PC-3 (cell line): ENCODE measurements at regions not wholly inside any gene's neighbourhood (a gene's known extent, or its start where the extent isn't known, plus 50 kb on each side); places are given as distances from the start of the nearest gene placed in this dataset.

ENCODE experiments used
- ATAC-seq: fragments of 200-7000 bp; cut with Tn5 transposase; 2 replicates; pipeline ENCODE4 v1.9.1; 2020; ENCODE audit warnings: mild to moderate bottlenecking, moderate library complexity
- BruUV-seq: library from RNA; stranded (reverse); fragments of 400-500 nt; replicated peaks from 2 replicates; lab custom pipeline; 2021; lab: Mats Ljungman, UMichigan
- CTCF ChIA-PET: fragments of 300-600 bp; sonication (Branson Sonifier 250); formaldehyde crosslinking; loops from one replicate; lab custom pipeline; 2022; ENCODE audit warnings: antibody characterized with exemption; lab: Charles Lee
- POLR2A ChIA-PET: fragments of 300-600 bp; sonication (Branson Sonifier 250); formaldehyde crosslinking; loops from one replicate; lab custom pipeline; 2022; ENCODE audit warnings: antibody characterized with exemption; ENCODE audit not compliant: unreplicated experiment; lab: Charles Lee
- DNase-seq: peaks from one replicate; pipeline ENCODE4 v3.0.0-alpha.2; 2015
- H2AFZ ChIP-seq: fragments of 300-600 bp; sonication (generic); 2 replicates; pipeline ENCODE4 v1.6.0; 2016; ENCODE audit warnings: antibody characterized with exemption, low read length
- H3F3A ChIP-seq: fragments of 300-600 bp; sonication (generic); one replicate; pipeline ENCODE4 v1.6.0; 2017; ENCODE audit warnings: antibody characterized with exemption, low read length, control low read depth, mild to moderate bottlenecking; ENCODE audit not compliant: unreplicated experiment
- H3K27ac ChIP-seq: fragments of 300-600 bp; sonication (generic); 2 replicates; pipeline ENCODE4 v1.5.1; 2016; ENCODE audit warnings: mild to moderate bottlenecking, low read length
- H3K27me3 ChIP-seq: fragments of 300-600 bp; sonication (generic); 2 replicates; pipeline ENCODE4 v1.6.1; 2016; ENCODE audit warnings: low read length, mixed read lengths
- H3K36me3 ChIP-seq: fragments of 300-600 bp; sonication (generic); 2 replicates; pipeline ENCODE4 v1.6.1; 2016; ENCODE audit warnings: low read depth, mixed run types, low read length, mixed read lengths
- H3K4me1 ChIP-seq: fragments of 300-600 bp; sonication (generic); 2 replicates; pipeline ENCODE4 v1.5.1; 2016; ENCODE audit warnings: low read length; ENCODE audit not compliant: insufficient read depth
- H3K4me2 ChIP-seq: fragments of 300-600 bp; sonication (generic); 2 replicates; pipeline ENCODE4 v1.6.0; 2016; ENCODE audit warnings: low read length
- H3K4me3 ChIP-seq: fragments of 300-600 bp; sonication (generic); 2 replicates; pipeline ENCODE4 v1.5.1; 2016; ENCODE audit warnings: mild to moderate bottlenecking, low read length, mixed read lengths
- H3K79me2 ChIP-seq: fragments of 300-600 bp; sonication (generic); 2 replicates; pipeline ENCODE4 v1.6.1; 2017; ENCODE audit warnings: low read length, mixed read lengths
- H3K9ac ChIP-seq: fragments of 300-600 bp; sonication (generic); 2 replicates; pipeline ENCODE4 v1.6.0; 2016; ENCODE audit warnings: mild to moderate bottlenecking, low read length
- H3K9me2 ChIP-seq: fragments of 300-600 bp; sonication (generic); replicated peaks from 2 replicates; pipeline ENCODE4 v1.6.1; 2016; ENCODE audit warnings: mixed run types, low read length, mixed read lengths
- H3K9me3 ChIP-seq: fragments of 300-600 bp; sonication (generic); 2 replicates; pipeline ENCODE4 v1.6.1; 2016; ENCODE audit warnings: low read length, mixed read lengths
- H4K20me1 ChIP-seq: fragments of 300-600 bp; sonication (generic); 2 replicates; pipeline ENCODE4 v1.6.1; 2016; ENCODE audit warnings: low read length, mixed read lengths
- CTCF ChIP-seq: fragments of 300-600 bp; sonication (generic); conservative IDR thresholded peaks from 2 replicates; pipeline ENCODE4 v1.5.1; 2017; ENCODE audit warnings: antibody characterized with exemption, low read depth, mild to moderate bottlenecking, low read length
- EZH2 ChIP-seq: fragments of 300-600 bp; sonication (generic); IDR thresholded peaks from one replicate; pipeline ENCODE4 v1.6.1; 2017; ENCODE audit warnings: antibody characterized with exemption, mild to moderate bottlenecking, low read length; ENCODE audit not compliant: unreplicated experiment
- EZH2phosphoT487 ChIP-seq: fragments of 300-600 bp; sonication (generic); IDR thresholded peaks from 2 replicates; pipeline ENCODE4 v1.6.1; 2018; ENCODE audit warnings: mild to moderate bottlenecking, antibody characterized with exemption, low read length, borderline replicate concordance
- intact Hi-C: fragments of 100-400 bp; cut with micrococcal nuclease; formaldehyde crosslinking; loops from 2 replicates; pipeline ENCODE4 v1.9.0; 2023

GRCh38 chr9:2248768-2249265 lies 233.7 kb downstream of the SMARCA2 start:
- Histone ChIP-seq H3K9me2 (no peaks in the 10 kb centered on the region), H3K36me3 (no peaks in the 10 kb centered on the region), H3K27ac (no peak overlapping the region), H3K9ac (no peak overlapping the region), H2AFZ (no peak overlapping the region), H3K9me3 (no peaks in the 10 kb centered on the region), H3K27me3 (no peaks in the 10 kb centered on the region), H3F3A (no peaks in the 10 kb centered on the region), H3K4me2 (no peak overlapping the region), H3K79me2 (no peaks in the 10 kb centered on the region), H3K4me1 (no peaks in the 10 kb centered on the region), H4K20me1 (no peaks in the 10 kb centered on the region), H3K4me3 (no peak overlapping the region)
- BruUV-seq, result no TSS peak
- CTCF ChIA-PET, result no interaction called here
- intact Hi-C loops, result no loop called here
- POLR2A ChIA-PET, result no interaction called here
- DNase-seq (no peak), ATAC-seq (no peak)
- TF ChIP-seq CTCF (no peak), EZH2phosphoT487 (no peak), EZH2 (no peak)

GRCh38 chr9:2253636-2254580 lies 238.8 kb downstream of the SMARCA2 start:
- no peaks in the 10 kb centered on the region for H3K9me2 ChIP-seq
- no peaks in the 10 kb centered on the region for H3K4me1 ChIP-seq
- H3K4me3 ChIP-seq, result no peak overlapping the region
- no peak overlapping the region for H2AFZ ChIP-seq
- H3K9ac ChIP-seq, result no peak overlapping the region
- no peak for ATAC-seq
- ChIA-PET POLR2A (no interaction called here), CTCF (no interaction called here)
- no peaks in the 10 kb centered on the region for H3K36me3 ChIP-seq
- H4K20me1 ChIP-seq, result no peaks in the 10 kb centered on the region
- BruUV-seq, result no TSS peak
- H3K9me3 ChIP-seq, result no peaks in the 10 kb centered on the region
- H3F3A ChIP-seq, result no peaks in the 10 kb centered on the region
- TF ChIP-seq CTCF (no peak), EZH2 (no peak), EZH2phosphoT487 (no peak)
- no peak overlapping the region for H3K4me2 ChIP-seq
- H3K27ac ChIP-seq, result no peak overlapping the region
- intact Hi-C loops, result no loop called here
- no peaks in the 10 kb centered on the region for H3K79me2 ChIP-seq
- H3K27me3 ChIP-seq, result no peaks in the 10 kb centered on the region
- DNase-seq, result no peak

DNA sequence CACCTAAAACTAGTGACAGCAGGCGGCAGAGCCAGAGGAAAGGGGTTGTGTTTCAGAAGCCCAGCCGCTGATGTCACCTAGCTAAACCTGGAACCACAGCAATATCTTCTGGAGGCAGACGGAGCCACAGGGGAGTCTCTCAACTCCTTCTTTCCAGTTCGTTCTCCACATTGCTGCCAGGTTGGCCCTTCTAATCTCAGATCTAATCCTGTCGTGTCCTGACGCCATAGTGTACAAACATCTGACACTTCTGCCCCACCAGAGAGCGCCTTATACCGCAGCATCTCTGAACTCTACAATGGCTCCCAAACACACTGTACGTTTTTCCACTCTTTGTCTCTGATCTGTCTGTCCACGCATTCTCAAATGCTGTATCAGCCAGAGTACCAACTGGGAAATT lies 240.0 kb downstream of the SMARCA2 start:
- no TSS peak for BruUV-seq
- Histone ChIP-seq H3K9ac (no peak overlapping the region), H4K20me1 (no peaks in the 10 kb centered on the region), H3K27me3 (no peaks in the 10 kb centered on the region), H3K4me2 (no peak overlapping the region), H3K36me3 (no peaks in the 10 kb centered on the region), H3F3A (no peaks in the 10 kb centered on the region), H3K27ac (no peak overlapping the region), H2AFZ (no peak overlapping the region), H3K9me3 (no peaks in the 10 kb centered on the region), H3K4me3 (no peak overlapping the region), H3K4me1 (peaks cover 1% of the 10 kb centered on the region; the same call in 1 of the 2 replicates), H3K9me2 (no peaks in the 10 kb centered on the region), H3K79me2 (no peaks in the 10 kb centered on the region)
- no peak for TF ChIP-seq EZH2
- no peak for TF ChIP-seq EZH2phosphoT487
- no peak for TF ChIP-seq CTCF
- ChIA-PET CTCF (no interaction called here), POLR2A (no interaction called here)
- intact Hi-C loops, result no loop called here
- DNase-seq, result no peak
- ATAC-seq, result no peak
